ENCODE measurements at regions not wholly inside any gene's neighbourhood (a gene's known extent, or its start where the extent isn't known, plus 50 kb on each side); places are given as distances from the start of the nearest gene placed in this dataset.

DNA sequence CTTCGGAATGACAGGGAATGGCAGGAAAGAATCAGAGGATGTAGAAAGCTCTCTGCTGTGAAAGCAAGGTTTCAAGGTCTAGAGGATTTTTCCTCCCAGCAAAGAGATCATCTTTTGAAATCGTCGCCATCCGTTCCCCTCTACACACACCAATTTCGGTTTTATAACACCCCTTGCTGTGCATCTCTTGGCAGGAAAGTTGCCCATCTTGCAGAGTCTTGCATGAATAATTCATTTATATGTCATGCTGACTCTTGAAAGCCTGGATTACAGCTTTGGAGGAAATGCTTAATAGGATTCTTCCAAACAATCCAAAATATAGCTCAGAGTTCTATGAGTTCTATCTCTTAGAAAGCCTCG lies 262.7 kb downstream of the CHL1 start:
- Mint-ChIP-seq H3K4me1 (no peaks in the 10 kb centered on the region), H3K9me3 (peaks cover 80% of the 10 kb centered on the region), H3K4me3 (no peak overlapping the region), H3K27me3 (ENCODE audit: low read depth) (peaks cover 3% of the 10 kb centered on the region), H3K36me3 (peaks cover 64% of the 10 kb centered on the region), H3K27ac (no peak overlapping the region)
- no peak for TF ChIP-seq TEAD4 (CRISPR knock-in tag; IDR thresholded peaks at IDR 0.05)
- TF ChIP-seq ZNF671 (CRISPR knock-in tag; IDR thresholded peaks at IDR 0.05), result no peak
- TF ChIP-seq, protein P1, sequence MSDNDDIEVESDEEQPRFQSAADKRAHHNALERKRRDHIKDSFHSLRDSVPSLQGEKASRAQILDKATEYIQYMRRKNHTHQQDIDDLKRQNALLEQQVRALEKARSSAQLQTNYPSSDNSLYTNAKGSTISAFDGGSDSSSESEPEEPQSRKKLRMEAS (CRISPR knock-in tag; IDR thresholded peaks at IDR 0.05), result no peak
- no peak for TF ChIP-seq SMAD4 (CRISPR knock-in tag; IDR thresholded peaks at IDR 0.05)
- TF ChIP-seq SP1 (CRISPR knock-in tag; conservative IDR thresholded peaks at IDR 0.05), result no peak
- TF ChIP-seq, protein P2, sequence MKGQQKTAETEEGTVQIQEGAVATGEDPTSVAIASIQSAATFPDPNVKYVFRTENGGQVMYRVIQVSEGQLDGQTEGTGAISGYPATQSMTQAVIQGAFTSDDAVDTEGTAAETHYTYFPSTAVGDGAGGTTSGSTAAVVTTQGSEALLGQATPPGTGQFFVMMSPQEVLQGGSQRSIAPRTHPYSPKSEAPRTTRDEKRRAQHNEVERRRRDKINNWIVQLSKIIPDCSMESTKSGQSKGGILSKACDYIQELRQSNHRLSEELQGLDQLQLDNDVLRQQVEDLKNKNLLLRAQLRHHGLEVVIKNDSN (CRISPR knock-in tag; IDR thresholded peaks at IDR 0.05), result no peak
- TF ChIP-seq, protein P3, sequence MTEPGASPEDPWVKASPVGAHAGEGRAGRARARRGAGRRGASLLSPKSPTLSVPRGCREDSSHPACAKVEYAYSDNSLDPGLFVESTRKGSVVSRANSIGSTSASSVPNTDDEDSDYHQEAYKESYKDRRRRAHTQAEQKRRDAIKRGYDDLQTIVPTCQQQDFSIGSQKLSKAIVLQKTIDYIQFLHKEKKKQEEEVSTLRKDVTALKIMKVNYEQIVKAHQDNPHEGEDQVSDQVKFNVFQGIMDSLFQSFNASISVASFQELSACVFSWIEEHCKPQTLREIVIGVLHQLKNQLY (CRISPR knock-in tag; IDR thresholded peaks at IDR 0.05), result no peak
- TF ChIP-seq, protein P4, sequence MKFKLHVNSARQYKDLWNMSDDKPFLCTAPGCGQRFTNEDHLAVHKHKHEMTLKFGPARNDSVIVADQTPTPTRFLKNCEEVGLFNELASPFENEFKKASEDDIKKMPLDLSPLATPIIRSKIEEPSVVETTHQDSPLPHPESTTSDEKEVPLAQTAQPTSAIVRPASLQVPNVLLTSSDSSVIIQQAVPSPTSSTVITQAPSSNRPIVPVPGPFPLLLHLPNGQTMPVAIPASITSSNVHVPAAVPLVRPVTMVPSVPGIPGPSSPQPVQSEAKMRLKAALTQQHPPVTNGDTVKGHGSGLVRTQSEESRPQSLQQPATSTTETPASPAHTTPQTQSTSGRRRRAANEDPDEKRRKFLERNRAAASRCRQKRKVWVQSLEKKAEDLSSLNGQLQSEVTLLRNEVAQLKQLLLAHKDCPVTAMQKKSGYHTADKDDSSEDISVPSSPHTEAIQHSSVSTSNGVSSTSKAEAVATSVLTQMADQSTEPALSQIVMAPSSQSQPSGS (CRISPR knock-in tag; IDR thresholded peaks at IDR 0.05; ENCODE audit: borderline replicate concordance, low read depth), result no peak
- TF ChIP-seq, protein P5, sequence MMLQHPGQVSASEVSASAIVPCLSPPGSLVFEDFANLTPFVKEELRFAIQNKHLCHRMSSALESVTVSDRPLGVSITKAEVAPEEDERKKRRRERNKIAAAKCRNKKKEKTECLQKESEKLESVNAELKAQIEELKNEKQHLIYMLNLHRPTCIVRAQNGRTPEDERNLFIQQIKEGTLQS (CRISPR knock-in tag; conservative IDR thresholded peaks at IDR 0.05), result no peak
- no peak for TF ChIP-seq ETV6 (CRISPR knock-in tag; IDR thresholded peaks at IDR 0.05)
- no peak for TF ChIP-seq TP53 (CRISPR knock-in tag; IDR thresholded peaks at IDR 0.05)
- TF ChIP-seq NFYB (CRISPR knock-in tag; conservative IDR thresholded peaks at IDR 0.05; ENCODE audit: low read depth), result no peak
- no peak for TF ChIP-seq CREB1 (CRISPR knock-in tag; IDR thresholded peaks at IDR 0.05)
- TF ChIP-seq GRHL2 (CRISPR knock-in tag; IDR thresholded peaks at IDR 0.05; ENCODE audit: insufficient replicate concordance, severe bottlenecking), result no peak
- TF ChIP-seq, protein P6, sequence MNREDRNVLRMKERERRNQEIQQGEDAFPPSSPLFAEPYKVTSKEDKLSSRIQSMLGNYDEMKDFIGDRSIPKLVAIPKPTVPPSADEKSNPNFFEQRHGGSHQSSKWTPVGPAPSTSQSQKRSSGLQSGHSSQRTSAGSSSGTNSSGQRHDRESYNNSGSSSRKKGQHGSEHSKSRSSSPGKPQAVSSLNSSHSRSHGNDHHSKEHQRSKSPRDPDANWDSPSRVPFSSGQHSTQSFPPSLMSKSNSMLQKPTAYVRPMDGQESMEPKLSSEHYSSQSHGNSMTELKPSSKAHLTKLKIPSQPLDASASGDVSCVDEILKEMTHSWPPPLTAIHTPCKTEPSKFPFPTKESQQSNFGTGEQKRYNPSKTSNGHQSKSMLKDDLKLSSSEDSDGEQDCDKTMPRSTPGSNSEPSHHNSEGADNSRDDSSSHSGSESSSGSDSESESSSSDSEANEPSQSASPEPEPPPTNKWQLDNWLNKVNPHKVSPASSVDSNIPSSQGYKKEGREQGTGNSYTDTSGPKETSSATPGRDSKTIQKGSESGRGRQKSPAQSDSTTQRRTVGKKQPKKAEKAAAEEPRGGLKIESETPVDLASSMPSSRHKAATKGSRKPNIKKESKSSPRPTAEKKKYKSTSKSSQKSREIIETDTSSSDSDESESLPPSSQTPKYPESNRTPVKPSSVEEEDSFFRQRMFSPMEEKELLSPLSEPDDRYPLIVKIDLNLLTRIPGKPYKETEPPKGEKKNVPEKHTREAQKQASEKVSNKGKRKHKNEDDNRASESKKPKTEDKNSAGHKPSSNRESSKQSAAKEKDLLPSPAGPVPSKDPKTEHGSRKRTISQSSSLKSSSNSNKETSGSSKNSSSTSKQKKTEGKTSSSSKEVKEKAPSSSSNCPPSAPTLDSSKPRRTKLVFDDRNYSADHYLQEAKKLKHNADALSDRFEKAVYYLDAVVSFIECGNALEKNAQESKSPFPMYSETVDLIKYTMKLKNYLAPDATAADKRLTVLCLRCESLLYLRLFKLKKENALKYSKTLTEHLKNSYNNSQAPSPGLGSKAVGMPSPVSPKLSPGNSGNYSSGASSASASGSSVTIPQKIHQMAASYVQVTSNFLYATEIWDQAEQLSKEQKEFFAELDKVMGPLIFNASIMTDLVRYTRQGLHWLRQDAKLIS (CRISPR knock-in tag; IDR thresholded peaks at IDR 0.05; ENCODE audit: borderline replicate concordance), result no peak
- TF ChIP-seq OVOL2 (CRISPR knock-in tag; IDR thresholded peaks at IDR 0.05; ENCODE audit: borderline replicate concordance), result no peak
- TF ChIP-seq, protein P7, sequence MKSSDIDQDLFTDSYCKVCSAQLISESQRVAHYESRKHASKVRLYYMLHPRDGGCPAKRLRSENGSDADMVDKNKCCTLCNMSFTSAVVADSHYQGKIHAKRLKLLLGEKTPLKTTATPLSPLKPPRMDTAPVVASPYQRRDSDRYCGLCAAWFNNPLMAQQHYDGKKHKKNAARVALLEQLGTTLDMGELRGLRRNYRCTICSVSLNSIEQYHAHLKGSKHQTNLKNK (CRISPR knock-in tag; IDR thresholded peaks at IDR 0.05), result no peak
- TF ChIP-seq SMAD3 (CRISPR knock-in tag; IDR thresholded peaks at IDR 0.05; ENCODE audit: borderline replicate concordance), result no peak
- TF ChIP-seq TCF7 (CRISPR knock-in tag; IDR thresholded peaks at IDR 0.05; ENCODE audit: low read depth), result no peak
- DNase-seq (ENCODE audit: low spot score), result no peak
- no peak for ATAC-seq
- ChIA-PET CTCF (no interaction called here), POLR2A (no interaction called here)

DNA sequence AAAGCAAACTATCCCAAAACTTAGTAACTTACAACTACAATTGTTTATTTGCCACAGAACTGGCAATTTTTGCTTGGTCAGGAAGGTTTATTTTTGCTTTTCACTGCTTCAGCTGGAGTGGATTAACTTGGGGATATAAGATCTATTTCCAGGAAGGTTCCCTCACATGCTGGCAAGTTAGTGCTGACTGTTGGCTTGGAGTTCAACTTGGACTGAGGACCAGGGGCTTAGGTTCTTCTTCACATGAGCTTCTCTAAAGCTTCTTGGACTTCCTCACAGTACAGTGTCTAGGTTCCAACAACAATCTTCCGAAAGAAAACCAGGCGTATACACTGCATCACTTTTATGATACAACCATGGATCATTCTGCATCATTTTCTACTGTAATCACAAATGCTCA lies 264.4 kb downstream of the CHL1 start:
- peaks cover 74% of the 10 kb centered on the region for H3K9me3 Mint-ChIP-seq
- H3K27me3 Mint-ChIP-seq (ENCODE audit: low read depth), result peaks cover 3% of the 10 kb centered on the region
- DNase-seq (ENCODE audit: low spot score) (no peak), ATAC-seq (no peak)
- H3K27ac Mint-ChIP-seq, result no peak overlapping the region
- H3K4me1 Mint-ChIP-seq, result no peaks in the 10 kb centered on the region
- peaks cover 53% of the 10 kb centered on the region for H3K36me3 Mint-ChIP-seq
- TF ChIP-seq OVOL2 (CRISPR knock-in tag; IDR thresholded peaks at IDR 0.05; ENCODE audit: borderline replicate concordance) (no peak), SMAD4 (CRISPR knock-in tag; IDR thresholded peaks at IDR 0.05) (no peak)
- TF ChIP-seq, protein P8, sequence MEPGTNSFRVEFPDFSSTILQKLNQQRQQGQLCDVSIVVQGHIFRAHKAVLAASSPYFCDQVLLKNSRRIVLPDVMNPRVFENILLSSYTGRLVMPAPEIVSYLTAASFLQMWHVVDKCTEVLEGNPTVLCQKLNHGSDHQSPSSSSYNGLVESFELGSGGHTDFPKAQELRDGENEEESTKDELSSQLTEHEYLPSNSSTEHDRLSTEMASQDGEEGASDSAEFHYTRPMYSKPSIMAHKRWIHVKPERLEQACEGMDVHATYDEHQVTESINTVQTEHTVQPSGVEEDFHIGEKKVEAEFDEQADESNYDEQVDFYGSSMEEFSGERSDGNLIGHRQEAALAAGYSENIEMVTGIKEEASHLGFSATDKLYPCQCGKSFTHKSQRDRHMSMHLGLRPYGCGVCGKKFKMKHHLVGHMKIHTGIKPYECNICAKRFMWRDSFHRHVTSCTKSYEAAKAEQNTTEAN (CRISPR knock-in tag; IDR thresholded peaks at IDR 0.05), result no peak
- ChIA-PET CTCF (no interaction called here), POLR2A (no interaction called here)
- H3K4me3 Mint-ChIP-seq, result no peak overlapping the region

Measured in WTC11 (cell line).